ENCODE measurements at regions not wholly inside any gene's neighbourhood (a gene's known extent, or its start where the extent isn't known, plus 50 kb on each side); places are given as distances from the start of the nearest gene placed in this dataset.

GRCh38 chr5:3381206-3381825 is 214.3 kb upstream of the IRX1 start (continued):
- no peak for TF ChIP-seq E2F6 (IDR thresholded peaks at IDR 0.05)
- TF ChIP-seq CHD2 (IDR thresholded peaks at IDR 0.05; ENCODE audit: low read length): no peak
